ENCODE measurements at regions not wholly inside any gene's neighbourhood (a gene's known extent, or its start where the extent isn't known, plus 50 kb on each side); places are given as distances from the start of the nearest gene placed in this dataset.

DNA sequence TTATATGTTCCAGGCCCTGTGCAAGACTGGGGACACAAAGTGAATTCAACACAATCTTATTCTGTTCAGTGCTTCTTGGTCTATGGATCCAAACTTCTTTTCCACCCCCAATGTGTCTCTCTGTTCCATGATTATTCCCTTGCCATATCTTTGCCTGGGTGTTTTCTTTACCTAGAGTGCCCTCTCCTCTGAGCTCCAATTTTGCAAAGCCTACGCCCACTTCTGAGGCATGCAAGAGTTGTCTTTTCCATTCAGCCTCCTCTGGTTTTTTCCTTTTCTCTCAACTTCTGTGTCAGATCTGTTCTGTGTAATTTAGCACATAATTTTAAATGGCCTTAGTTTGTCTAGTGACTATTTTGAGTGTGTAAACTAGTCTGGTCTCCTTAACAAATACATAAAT, 72.8 kb upstream of the PLCL2 start:
- Histone ChIP-seq H2AFZ (ENCODE audit: low read depth, low read length) (no peak overlapping the region), H3K27ac (ENCODE audit: extremely low read depth, low read depth, low read length) (no peak overlapping the region), H3K79me2 (ENCODE audit: control insufficient read depth, insufficient read depth, low read length) (no peaks in the 10 kb centered on the region), H3K9ac (ENCODE audit: insufficient read depth in 1 of 2, low read depth in 2 of 2, low read length in 2 of 2) (no peak overlapping the region), H3K4me1 (replicated peaks in 1 of 2; ENCODE audit: control insufficient read depth in 2 of 2, insufficient read depth in 2 of 2, low read length in 2 of 2) (no peaks in the 10 kb centered on the region), H3K4me2 (ENCODE audit: insufficient read depth, low read length) (no peak overlapping the region), H3K36me3 (ENCODE audit: control insufficient read depth, insufficient read depth, low read length) (no peaks in the 10 kb centered on the region), H3K9me3 (replicated peaks; ENCODE audit: control insufficient read depth, insufficient read depth, low read depth, low read length) (no peaks in the 10 kb centered on the region), H3K9me1 (ENCODE audit: control insufficient read depth, insufficient read depth, low read length) (no peaks in the 10 kb centered on the region), H3K4me3 (no peak overlapping the region), H3K27me3 (ENCODE audit: control insufficient read depth in 2 of 2, insufficient read depth in 2 of 2, low read length in 2 of 2) (no peaks in the 10 kb centered on the region), H4K20me1 (replicated peaks; ENCODE audit: control insufficient read depth, insufficient read depth, low read length) (no peaks in the 10 kb centered on the region)
- 0% methylated on average over 1 of the region's 1 CpG for WGBS (ENCODE audit: insufficient coverage, low coverage, missing lambda C conversion rate)
- ATAC-seq (no peak), DNase-seq (ENCODE audit: extremely low read depth in 1 of 4, low spot score in 3 of 4) (no peak), FAIRE-seq (no peak)
- in situ Hi-C loops (cut with MboI) (no loop called here), intact Hi-C loops (cut with micrococcal nuclease) (no loop called here)
- CTCF ChIA-PET (ENCODE audit: low intra/inter-chr PET ratio): no interaction called here
- POLR2A ChIA-PET: interaction anchor here (0.8 kb wide), 1 partner anchor 10 kb away, joined by 3 read pairs; no protein-coding TSS in a partner anchor
- BruUV-seq (replicated peaks): no TSS peak
- TF ChIP-seq, protein P1, sequence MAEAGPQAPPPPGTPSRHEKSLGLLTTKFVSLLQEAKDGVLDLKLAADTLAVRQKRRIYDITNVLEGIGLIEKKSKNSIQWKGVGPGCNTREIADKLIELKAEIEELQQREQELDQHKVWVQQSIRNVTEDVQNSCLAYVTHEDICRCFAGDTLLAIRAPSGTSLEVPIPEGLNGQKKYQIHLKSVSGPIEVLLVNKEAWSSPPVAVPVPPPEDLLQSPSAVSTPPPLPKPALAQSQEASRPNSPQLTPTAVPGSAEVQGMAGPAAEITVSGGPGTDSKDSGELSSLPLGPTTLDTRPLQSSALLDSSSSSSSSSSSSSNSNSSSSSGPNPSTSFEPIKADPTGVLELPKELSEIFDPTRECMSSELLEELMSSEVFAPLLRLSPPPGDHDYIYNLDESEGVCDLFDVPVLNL (CRISPR knock-in tag; IDR thresholded peaks at IDR 0.05; ENCODE audit: low read depth): no peak
- TF ChIP-seq KDM1A (IDR thresholded peaks at IDR 0.05) (no peak), NR1H2 (CRISPR knock-in tag; IDR thresholded peaks at IDR 0.05) (no peak), NFE2L1 (tag; IDR thresholded peaks at IDR 0.05; ENCODE audit: borderline replicate concordance, low read depth) (no peak), TAF7 (tag; IDR thresholded peaks at IDR 0.05) (no peak), BMI1 (IDR thresholded peaks at IDR 0.05; ENCODE audit: low read length) (no peak), SMAD2 (IDR thresholded peaks at IDR 0.05; ENCODE audit: low read depth, low read length) (no peak)
- TF ChIP-seq, protein P2, sequence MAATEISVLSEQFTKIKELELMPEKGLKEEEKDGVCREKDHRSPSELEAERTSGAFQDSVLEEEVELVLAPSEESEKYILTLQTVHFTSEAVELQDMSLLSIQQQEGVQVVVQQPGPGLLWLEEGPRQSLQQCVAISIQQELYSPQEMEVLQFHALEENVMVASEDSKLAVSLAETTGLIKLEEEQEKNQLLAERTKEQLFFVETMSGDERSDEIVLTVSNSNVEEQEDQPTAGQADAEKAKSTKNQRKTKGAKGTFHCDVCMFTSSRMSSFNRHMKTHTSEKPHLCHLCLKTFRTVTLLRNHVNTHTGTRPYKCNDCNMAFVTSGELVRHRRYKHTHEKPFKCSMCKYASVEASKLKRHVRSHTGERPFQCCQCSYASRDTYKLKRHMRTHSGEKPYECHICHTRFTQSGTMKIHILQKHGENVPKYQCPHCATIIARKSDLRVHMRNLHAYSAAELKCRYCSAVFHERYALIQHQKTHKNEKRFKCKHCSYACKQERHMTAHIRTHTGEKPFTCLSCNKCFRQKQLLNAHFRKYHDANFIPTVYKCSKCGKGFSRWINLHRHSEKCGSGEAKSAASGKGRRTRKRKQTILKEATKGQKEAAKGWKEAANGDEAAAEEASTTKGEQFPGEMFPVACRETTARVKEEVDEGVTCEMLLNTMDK (IDR thresholded peaks at IDR 0.05; ENCODE audit: borderline replicate concordance, insufficient read depth, low read depth, low read length, poor library complexity, severe bottlenecking): no peak
- TF ChIP-seq, protein P3, sequence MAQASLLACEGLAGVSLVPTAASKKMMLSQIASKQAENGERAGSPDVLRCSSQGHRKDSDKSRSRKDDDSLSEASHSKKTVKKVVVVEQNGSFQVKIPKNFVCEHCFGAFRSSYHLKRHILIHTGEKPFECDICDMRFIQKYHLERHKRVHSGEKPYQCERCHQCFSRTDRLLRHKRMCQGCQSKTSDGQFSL (CRISPR knock-in tag; IDR thresholded peaks at IDR 0.05): no peak
- TF ChIP-seq, protein P3 (tag; IDR thresholded peaks at IDR 0.05): no peak
- TF ChIP-seq, protein P4, sequence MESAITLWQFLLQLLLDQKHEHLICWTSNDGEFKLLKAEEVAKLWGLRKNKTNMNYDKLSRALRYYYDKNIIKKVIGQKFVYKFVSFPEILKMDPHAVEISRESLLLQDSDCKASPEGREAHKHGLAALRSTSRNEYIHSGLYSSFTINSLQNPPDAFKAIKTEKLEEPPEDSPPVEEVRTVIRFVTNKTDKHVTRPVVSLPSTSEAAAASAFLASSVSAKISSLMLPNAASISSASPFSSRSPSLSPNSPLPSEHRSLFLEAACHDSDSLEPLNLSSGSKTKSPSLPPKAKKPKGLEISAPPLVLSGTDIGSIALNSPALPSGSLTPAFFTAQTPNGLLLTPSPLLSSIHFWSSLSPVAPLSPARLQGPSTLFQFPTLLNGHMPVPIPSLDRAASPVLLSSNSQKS (CRISPR knock-in tag; IDR thresholded peaks at IDR 0.05): no peak
- TF ChIP-seq, protein P5, sequence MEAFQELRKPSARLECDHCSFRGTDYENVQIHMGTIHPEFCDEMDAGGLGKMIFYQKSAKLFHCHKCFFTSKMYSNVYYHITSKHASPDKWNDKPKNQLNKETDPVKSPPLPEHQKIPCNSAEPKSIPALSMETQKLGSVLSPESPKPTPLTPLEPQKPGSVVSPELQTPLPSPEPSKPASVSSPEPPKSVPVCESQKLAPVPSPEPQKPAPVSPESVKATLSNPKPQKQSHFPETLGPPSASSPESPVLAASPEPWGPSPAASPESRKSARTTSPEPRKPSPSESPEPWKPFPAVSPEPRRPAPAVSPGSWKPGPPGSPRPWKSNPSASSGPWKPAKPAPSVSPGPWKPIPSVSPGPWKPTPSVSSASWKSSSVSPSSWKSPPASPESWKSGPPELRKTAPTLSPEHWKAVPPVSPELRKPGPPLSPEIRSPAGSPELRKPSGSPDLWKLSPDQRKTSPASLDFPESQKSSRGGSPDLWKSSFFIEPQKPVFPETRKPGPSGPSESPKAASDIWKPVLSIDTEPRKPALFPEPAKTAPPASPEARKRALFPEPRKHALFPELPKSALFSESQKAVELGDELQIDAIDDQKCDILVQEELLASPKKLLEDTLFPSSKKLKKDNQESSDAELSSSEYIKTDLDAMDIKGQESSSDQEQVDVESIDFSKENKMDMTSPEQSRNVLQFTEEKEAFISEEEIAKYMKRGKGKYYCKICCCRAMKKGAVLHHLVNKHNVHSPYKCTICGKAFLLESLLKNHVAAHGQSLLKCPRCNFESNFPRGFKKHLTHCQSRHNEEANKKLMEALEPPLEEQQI (IDR thresholded peaks at IDR 0.05): no peak
- TF ChIP-seq, protein P6, sequence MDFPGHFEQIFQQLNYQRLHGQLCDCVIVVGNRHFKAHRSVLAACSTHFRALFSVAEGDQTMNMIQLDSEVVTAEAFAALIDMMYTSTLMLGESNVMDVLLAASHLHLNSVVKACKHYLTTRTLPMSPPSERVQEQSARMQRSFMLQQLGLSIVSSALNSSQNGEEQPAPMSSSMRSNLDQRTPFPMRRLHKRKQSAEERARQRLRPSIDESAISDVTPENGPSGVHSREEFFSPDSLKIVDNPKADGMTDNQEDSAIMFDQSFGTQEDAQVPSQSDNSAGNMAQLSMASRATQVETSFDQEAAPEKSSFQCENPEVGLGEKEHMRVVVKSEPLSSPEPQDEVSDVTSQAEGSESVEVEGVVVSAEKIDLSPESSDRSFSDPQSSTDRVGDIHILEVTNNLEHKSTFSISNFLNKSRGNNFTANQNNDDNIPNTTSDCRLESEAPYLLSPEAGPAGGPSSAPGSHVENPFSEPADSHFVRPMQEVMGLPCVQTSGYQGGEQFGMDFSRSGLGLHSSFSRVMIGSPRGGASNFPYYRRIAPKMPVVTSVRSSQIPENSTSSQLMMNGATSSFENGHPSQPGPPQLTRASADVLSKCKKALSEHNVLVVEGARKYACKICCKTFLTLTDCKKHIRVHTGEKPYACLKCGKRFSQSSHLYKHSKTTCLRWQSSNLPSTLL (IDR thresholded peaks at IDR 0.05): no peak

All from K562 (cell line).